Body of pancreas (tissue), 4 donors: ENCODE measurements at regions not wholly inside any gene's neighbourhood (a gene's known extent, or its start where the extent isn't known, plus 50 kb on each side); places are given as distances from the start of the nearest gene placed in this dataset.

ENCODE experiments used
- CTCF ChIP-seq, 7 experiments: fragments of 450-650 bp in 4 of 7; fragments of 200-600 bp in 3 of 7; sonication (generic) in 3 of 7; IDR thresholded peaks; one replicate each; pipeline ENCODE4 v1.5.1; 2016 to 2019; ENCODE audit warnings: antibody characterized with exemption in 7 of 7
- POLR2A ChIP-seq, 3 donors: fragments of 450-650 bp; IDR thresholded peaks; one replicate each; pipeline ENCODE4 v1.6.1; 2016; ENCODE audit warnings: antibody characterized with exemption in 3 of 3, mild to moderate bottlenecking in 2 of 3

GRCh38 chr16:64489449-64489848 lies 632.4 kb downstream of the CDH11 start:
- TF ChIP-seq CTCF (IDR thresholded peaks at IDR 0.05) (no peak), POLR2A (IDR thresholded peaks at IDR 0.05) (no peak)
